GM23338 (cell line): ENCODE measurements at regions not wholly inside any gene's neighbourhood (a gene's known extent, or its start where the extent isn't known, plus 50 kb on each side); places are given as distances from the start of the nearest gene placed in this dataset.

ENCODE experiments used
- ATAC-seq: fragments of 200-7000 bp; cut with Tn5 transposase; 3 replicates; pipeline ENCODE4 v1.9.1; 2020
- DNase-seq: peaks from one replicate; pipeline ENCODE4 v3.0.0-alpha.2; 2015; ENCODE audit warnings: low spot score
- H2AFZ ChIP-seq: fragments of 200-600 bp; sonication (generic); 2 replicates; pipeline ENCODE4 v1.8.0; 2016; ENCODE audit warnings: antibody characterized with exemption, mild to moderate bottlenecking, moderate library complexity
- H3F3A ChIP-seq: fragments of 200-600 bp; sonication (generic); replicated peaks from 2 replicates; pipeline ENCODE4 v1.8.0; 2017; ENCODE audit warnings: antibody characterized with exemption, mixed run types, low read depth
- H3K27ac ChIP-seq: fragments of 200-600 bp; sonication (generic); 2 replicates; pipeline ENCODE4 v1.6.1; 2016; ENCODE audit warnings: low read depth
- H3K27me3 ChIP-seq: fragments of 200-600 bp; sonication (generic); 2 replicates; pipeline ENCODE4 v1.8.0; 2016; ENCODE audit warnings: mild to moderate bottlenecking, mixed run types, moderate library complexity; ENCODE audit not compliant: insufficient read depth
- H3K36me3 ChIP-seq: fragments of 200-600 bp; sonication (generic); 2 replicates; pipeline ENCODE4 v1.8.0; 2016; ENCODE audit warnings: mild to moderate bottlenecking; ENCODE audit not compliant: insufficient read depth
- H3K4me1 ChIP-seq: fragments of 200-600 bp; sonication (generic); 2 replicates; pipeline ENCODE4 v1.8.0; 2016; ENCODE audit warnings: mild to moderate bottlenecking, moderate library complexity; ENCODE audit not compliant: insufficient read depth
- H3K4me2 ChIP-seq: fragments of 200-600 bp; sonication (generic); 2 replicates; pipeline ENCODE4 v1.7.1; 2017; ENCODE audit warnings: mixed run types
- H3K4me3 ChIP-seq: fragments of 200-600 bp; sonication (generic); 2 replicates; pipeline ENCODE4 v1.6.1; 2016; ENCODE audit warnings: mixed run types
- H3K79me2 ChIP-seq: fragments of 200-600 bp; sonication (generic); replicated peaks from 2 replicates; pipeline ENCODE4 v1.8.0; 2017; ENCODE audit warnings: mild to moderate bottlenecking; ENCODE audit not compliant: insufficient read depth
- H3K9me2 ChIP-seq: fragments of 200-600 bp; sonication (generic); 2 replicates; pipeline ENCODE4 v1.8.0; 2017; ENCODE audit not compliant: insufficient read depth
- H4K20me1 ChIP-seq: fragments of 200-600 bp; sonication (generic); replicated peaks from 2 replicates; pipeline ENCODE4 v1.8.0; 2017; ENCODE audit warnings: mild to moderate bottlenecking; ENCODE audit not compliant: insufficient read depth
- H3K27ac Mint-ChIP-seq: 2 replicates; pipeline ENCODE4 v1.8.0; 2020; ENCODE audit warnings: inconsistent platforms, mild to moderate bottlenecking, moderate library complexity, mixed read lengths
- H3K27me3 Mint-ChIP-seq: 3 replicates; pipeline ENCODE4 v1.8.0; 2022; ENCODE audit warnings: low read depth, mild to moderate bottlenecking, moderate library complexity, mixed read lengths, inconsistent platforms; ENCODE audit not compliant: insufficient read depth, poor library complexity
- H3K36me3 Mint-ChIP-seq: 3 replicates; pipeline ENCODE4 v1.8.0; 2021; ENCODE audit warnings: low read depth, mild to moderate bottlenecking, inconsistent platforms, moderate library complexity, mixed read lengths
- H3K4me1 Mint-ChIP-seq: 3 replicates; pipeline ENCODE4 v1.8.0; 2020; ENCODE audit warnings: mild to moderate bottlenecking, inconsistent platforms, mixed read lengths
- H3K4me3 Mint-ChIP-seq: 3 replicates; pipeline ENCODE4 v1.8.0; 2021; ENCODE audit warnings: moderate library complexity, mild to moderate bottlenecking, inconsistent platforms, mixed read lengths
- H3K9me3 Mint-ChIP-seq: 3 replicates; pipeline ENCODE4 v1.8.0; 2020; ENCODE audit warnings: moderate library complexity, mild to moderate bottlenecking, inconsistent platforms, mixed read lengths
- CREB1 ChIP-seq: fragments of 250-450 bp; sonication (Bioruptor Pico); IDR thresholded peaks from 2 replicates; pipeline ENCODE4 v1.5.0; 2020; ENCODE audit warnings: low read depth, mild to moderate bottlenecking, moderate library complexity
- EZH2 ChIP-seq: fragments of 200-600 bp; sonication (generic); IDR thresholded peaks from one replicate; pipeline ENCODE4 v1.8.0; 2017; ENCODE audit warnings: antibody characterized with exemption, mild to moderate bottlenecking, low read depth; ENCODE audit not compliant: unreplicated experiment
- EZH2phosphoT487 ChIP-seq: fragments of 200-600 bp; sonication (generic); IDR thresholded peaks from one replicate; pipeline ENCODE4 v1.8.1; 2018; ENCODE audit warnings: antibody characterized with exemption; ENCODE audit not compliant: unreplicated experiment
- JUNB ChIP-seq: IDR thresholded peaks from one replicate; pipeline ENCODE4 v1.6.1; 2016; ENCODE audit warnings: antibody characterized with exemption; ENCODE audit not compliant: unreplicated experiment
- NANOG ChIP-seq: IDR thresholded peaks from 2 replicates; pipeline ENCODE4 v1.6.1; 2016; ENCODE audit warnings: antibody characterized with exemption, borderline replicate concordance
- POLR2AphosphoS5 ChIP-seq: IDR thresholded peaks from 2 replicates; pipeline ENCODE4 v1.6.1; 2016; ENCODE audit warnings: antibody characterized with exemption, low read depth
- STAT1 ChIP-seq: IDR thresholded peaks from one replicate; pipeline ENCODE4 v1.6.1; 2016; ENCODE audit warnings: antibody characterized with exemption; ENCODE audit not compliant: unreplicated experiment
- ZNF114 ChIP-seq: fragments of 250-450 bp; sonication (Bioruptor Pico); IDR thresholded peaks from 2 replicates; pipeline ENCODE4 v1.5.0; 2020; ENCODE audit warnings: mild to moderate bottlenecking, moderate library complexity
- ZNF331 ChIP-seq: fragments of 250-450 bp; sonication (Bioruptor Pico); IDR thresholded peaks from 2 replicates; pipeline ENCODE4 v1.5.0; 2020; ENCODE audit warnings: low read depth, mild to moderate bottlenecking, moderate library complexity
- TF ChIP-seq, protein P1 (sequence below): fragments of 250-450 bp; sonication (Bioruptor Pico); IDR thresholded peaks from 2 replicates; pipeline ENCODE4 v1.5.0; 2020; ENCODE audit warnings: mild to moderate bottlenecking, moderate library complexity
- TF ChIP-seq, protein P2 (sequence below): IDR thresholded peaks from one replicate; pipeline ENCODE4 v1.6.1; 2018; ENCODE audit warnings: antibody characterized with exemption; ENCODE audit not compliant: unreplicated experiment
- TF ChIP-seq, protein P3 (sequence below): IDR thresholded peaks from 2 replicates; pipeline ENCODE4 v1.6.1; 2016; ENCODE audit warnings: antibody characterized with exemption
- TF ChIP-seq, protein P4 (sequence below), 2 experiments: fragments of 200-600 bp in 1 of 2; sonication (generic) in 1 of 2; conservative IDR thresholded peaks; 2 replicates each; pipeline versions ENCODE4 v1.5.1 to v1.6.1; 2016 to 2017; ENCODE audit warnings: antibody characterized with exemption in 2 of 2, low read depth in 2 of 2, mild to moderate bottlenecking in 2 of 2, moderate library complexity in 1 of 2

DNA sequence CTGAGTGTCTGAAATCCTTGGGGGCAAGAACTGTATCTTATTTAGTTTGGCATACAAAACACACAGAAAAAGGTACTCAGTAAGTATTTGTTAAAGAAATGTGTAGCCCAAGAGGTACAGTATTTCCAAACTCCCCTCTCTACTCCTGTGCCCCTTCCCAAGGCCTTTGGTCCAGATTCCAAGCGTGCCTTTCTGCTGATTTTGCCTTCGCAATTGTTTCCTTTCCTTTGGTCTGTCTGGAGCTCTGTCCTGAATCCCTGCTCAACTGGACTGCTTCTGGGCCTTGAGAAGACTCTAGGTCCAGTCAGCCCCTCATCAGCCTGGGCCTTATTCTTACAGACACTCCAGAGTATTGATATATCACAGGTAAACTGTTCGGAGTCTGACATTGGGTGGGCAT, 122.2 kb upstream of the SYNCRIP start:
- DNase-seq (no peak), ATAC-seq (no peak)
- H3K27me3 ChIP-seq: no peaks in the 10 kb centered on the region
- H3K4me1 ChIP-seq: no peaks in the 10 kb centered on the region
- H3F3A ChIP-seq: no peaks in the 10 kb centered on the region
- H3K4me1 Mint-ChIP-seq: no peaks in the 10 kb centered on the region
- H3K27ac Mint-ChIP-seq: no peak overlapping the region
- H3K4me3 ChIP-seq: no peak overlapping the region
- no peak overlapping the region for H3K4me2 ChIP-seq
- no peaks in the 10 kb centered on the region for H4K20me1 ChIP-seq
- H3K9me2 ChIP-seq: 0 out of 2 replicates have a peak, but pooled peaks cover 3% of the 10 kb centered on the region
- no peak overlapping the region for H2AFZ ChIP-seq
- no peak overlapping the region for H3K4me3 Mint-ChIP-seq
- H3K9me3 Mint-ChIP-seq: peaks cover 13% of the 10 kb centered on the region; the same call in 2 of the 3 replicates
- peaks cover 3% of the 10 kb centered on the region; the same call in 2 of the 3 replicates for H3K36me3 Mint-ChIP-seq
- H3K27ac ChIP-seq: no peak overlapping the region
- no peaks in the 10 kb centered on the region for H3K27me3 Mint-ChIP-seq
- no peaks in the 10 kb centered on the region for H3K36me3 ChIP-seq
- no peak for TF ChIP-seq ZNF114 (CRISPR knock-in tag)
- no peak for TF ChIP-seq EZH2
- TF ChIP-seq EZH2phosphoT487: no peak
- no peak for TF ChIP-seq ZNF331 (CRISPR knock-in tag)
- no peak for TF ChIP-seq STAT1
- no peak for TF ChIP-seq POLR2AphosphoS5
- TF ChIP-seq, protein P1, sequence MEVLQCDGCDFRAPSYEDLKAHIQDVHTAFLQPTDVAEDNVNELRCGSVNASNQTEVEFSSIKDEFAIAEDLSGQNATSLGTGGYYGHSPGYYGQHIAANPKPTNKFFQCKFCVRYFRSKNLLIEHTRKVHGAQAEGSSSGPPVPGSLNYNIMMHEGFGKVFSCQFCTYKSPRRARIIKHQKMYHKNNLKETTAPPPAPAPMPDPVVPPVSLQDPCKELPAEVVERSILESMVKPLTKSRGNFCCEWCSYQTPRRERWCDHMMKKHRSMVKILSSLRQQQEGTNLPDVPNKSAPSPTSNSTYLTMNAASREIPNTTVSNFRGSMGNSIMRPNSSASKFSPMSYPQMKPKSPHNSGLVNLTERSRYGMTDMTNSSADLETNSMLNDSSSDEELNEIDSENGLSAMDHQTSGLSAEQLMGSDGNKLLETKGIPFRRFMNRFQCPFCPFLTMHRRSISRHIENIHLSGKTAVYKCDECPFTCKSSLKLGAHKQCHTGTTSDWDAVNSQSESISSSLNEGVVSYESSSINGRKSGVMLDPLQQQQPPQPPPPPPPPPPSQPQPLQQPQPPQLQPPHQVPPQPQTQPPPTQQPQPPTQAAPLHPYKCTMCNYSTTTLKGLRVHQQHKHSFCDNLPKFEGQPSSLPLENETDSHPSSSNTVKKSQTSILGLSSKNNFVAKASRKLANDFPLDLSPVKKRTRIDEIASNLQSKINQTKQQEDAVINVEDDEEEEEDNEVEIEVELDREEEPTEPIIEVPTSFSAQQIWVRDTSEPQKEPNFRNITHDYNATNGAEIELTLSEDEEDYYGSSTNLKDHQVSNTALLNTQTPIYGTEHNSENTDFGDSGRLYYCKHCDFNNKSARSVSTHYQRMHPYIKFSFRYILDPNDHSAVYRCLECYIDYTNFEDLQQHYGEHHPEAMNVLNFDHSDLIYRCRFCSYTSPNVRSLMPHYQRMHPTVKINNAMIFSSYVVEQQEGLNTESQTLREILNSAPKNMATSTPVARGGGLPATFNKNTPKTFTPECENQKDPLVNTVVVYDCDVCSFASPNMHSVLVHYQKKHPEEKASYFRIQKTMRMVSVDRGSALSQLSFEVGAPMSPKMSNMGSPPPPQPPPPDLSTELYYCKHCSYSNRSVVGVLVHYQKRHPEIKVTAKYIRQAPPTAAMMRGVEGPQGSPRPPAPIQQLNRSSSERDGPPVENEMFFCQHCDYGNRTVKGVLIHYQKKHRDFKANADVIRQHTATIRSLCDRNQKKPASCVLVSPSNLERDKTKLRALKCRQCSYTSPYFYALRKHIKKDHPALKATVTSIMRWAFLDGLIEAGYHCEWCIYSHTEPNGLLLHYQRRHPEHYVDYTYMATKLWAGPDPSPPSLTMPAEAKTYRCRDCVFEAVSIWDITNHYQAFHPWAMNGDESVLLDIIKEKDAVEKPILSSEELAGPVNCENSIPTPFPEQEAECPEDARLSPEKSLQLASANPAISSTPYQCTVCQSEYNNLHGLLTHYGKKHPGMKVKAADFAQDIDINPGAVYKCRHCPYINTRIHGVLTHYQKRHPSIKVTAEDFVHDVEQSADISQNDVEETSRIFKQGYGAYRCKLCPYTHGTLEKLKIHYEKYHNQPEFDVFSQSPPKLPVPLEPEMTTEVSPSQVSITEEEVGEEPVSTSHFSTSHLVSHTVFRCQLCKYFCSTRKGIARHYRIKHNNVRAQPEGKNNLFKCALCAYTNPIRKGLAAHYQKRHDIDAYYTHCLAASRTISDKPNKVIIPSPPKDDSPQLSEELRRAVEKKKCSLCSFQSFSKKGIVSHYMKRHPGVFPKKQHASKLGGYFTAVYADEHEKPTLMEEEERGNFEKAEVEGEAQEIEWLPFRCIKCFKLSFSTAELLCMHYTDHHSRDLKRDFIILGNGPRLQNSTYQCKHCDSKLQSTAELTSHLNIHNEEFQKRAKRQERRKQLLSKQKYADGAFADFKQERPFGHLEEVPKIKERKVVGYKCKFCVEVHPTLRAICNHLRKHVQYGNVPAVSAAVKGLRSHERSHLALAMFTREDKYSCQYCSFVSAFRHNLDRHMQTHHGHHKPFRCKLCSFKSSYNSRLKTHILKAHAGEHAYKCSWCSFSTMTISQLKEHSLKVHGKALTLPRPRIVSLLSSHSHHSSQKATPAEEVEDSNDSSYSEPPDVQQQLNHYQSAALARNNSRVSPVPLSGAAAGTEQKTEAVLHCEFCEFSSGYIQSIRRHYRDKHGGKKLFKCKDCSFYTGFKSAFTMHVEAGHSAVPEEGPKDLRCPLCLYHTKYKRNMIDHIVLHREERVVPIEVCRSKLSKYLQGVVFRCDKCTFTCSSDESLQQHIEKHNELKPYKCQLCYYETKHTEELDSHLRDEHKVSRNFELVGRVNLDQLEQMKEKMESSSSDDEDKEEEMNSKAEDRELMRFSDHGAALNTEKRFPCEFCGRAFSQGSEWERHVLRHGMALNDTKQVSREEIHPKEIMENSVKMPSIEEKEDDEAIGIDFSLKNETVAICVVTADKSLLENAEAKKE: no peak
- no peak for TF ChIP-seq CREB1
- TF ChIP-seq, protein P2, sequence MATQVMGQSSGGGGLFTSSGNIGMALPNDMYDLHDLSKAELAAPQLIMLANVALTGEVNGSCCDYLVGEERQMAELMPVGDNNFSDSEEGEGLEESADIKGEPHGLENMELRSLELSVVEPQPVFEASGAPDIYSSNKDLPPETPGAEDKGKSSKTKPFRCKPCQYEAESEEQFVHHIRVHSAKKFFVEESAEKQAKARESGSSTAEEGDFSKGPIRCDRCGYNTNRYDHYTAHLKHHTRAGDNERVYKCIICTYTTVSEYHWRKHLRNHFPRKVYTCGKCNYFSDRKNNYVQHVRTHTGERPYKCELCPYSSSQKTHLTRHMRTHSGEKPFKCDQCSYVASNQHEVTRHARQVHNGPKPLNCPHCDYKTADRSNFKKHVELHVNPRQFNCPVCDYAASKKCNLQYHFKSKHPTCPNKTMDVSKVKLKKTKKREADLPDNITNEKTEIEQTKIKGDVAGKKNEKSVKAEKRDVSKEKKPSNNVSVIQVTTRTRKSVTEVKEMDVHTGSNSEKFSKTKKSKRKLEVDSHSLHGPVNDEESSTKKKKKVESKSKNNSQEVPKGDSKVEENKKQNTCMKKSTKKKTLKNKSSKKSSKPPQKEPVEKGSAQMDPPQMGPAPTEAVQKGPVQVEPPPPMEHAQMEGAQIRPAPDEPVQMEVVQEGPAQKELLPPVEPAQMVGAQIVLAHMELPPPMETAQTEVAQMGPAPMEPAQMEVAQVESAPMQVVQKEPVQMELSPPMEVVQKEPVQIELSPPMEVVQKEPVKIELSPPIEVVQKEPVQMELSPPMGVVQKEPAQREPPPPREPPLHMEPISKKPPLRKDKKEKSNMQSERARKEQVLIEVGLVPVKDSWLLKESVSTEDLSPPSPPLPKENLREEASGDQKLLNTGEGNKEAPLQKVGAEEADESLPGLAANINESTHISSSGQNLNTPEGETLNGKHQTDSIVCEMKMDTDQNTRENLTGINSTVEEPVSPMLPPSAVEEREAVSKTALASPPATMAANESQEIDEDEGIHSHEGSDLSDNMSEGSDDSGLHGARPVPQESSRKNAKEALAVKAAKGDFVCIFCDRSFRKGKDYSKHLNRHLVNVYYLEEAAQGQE: no peak
- no peak for TF ChIP-seq JUNB
- TF ChIP-seq, protein P3, sequence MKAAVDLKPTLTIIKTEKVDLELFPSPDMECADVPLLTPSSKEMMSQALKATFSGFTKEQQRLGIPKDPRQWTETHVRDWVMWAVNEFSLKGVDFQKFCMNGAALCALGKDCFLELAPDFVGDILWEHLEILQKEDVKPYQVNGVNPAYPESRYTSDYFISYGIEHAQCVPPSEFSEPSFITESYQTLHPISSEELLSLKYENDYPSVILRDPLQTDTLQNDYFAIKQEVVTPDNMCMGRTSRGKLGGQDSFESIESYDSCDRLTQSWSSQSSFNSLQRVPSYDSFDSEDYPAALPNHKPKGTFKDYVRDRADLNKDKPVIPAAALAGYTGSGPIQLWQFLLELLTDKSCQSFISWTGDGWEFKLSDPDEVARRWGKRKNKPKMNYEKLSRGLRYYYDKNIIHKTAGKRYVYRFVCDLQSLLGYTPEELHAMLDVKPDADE: no peak
- TF ChIP-seq NANOG: no peak
- TF ChIP-seq, protein P4, sequence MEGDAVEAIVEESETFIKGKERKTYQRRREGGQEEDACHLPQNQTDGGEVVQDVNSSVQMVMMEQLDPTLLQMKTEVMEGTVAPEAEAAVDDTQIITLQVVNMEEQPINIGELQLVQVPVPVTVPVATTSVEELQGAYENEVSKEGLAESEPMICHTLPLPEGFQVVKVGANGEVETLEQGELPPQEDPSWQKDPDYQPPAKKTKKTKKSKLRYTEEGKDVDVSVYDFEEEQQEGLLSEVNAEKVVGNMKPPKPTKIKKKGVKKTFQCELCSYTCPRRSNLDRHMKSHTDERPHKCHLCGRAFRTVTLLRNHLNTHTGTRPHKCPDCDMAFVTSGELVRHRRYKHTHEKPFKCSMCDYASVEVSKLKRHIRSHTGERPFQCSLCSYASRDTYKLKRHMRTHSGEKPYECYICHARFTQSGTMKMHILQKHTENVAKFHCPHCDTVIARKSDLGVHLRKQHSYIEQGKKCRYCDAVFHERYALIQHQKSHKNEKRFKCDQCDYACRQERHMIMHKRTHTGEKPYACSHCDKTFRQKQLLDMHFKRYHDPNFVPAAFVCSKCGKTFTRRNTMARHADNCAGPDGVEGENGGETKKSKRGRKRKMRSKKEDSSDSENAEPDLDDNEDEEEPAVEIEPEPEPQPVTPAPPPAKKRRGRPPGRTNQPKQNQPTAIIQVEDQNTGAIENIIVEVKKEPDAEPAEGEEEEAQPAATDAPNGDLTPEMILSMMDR (conservative IDR thresholded peaks at IDR 0.05; ENCODE audit: low read depth in 2 of 2): no peak
- no peaks in the 10 kb centered on the region for H3K79me2 ChIP-seq
